ENCODE measurements at regions not wholly inside any gene's neighbourhood (a gene's known extent, or its start where the extent isn't known, plus 50 kb on each side); places are given as distances from the start of the nearest gene placed in this dataset.
A peak's percentile ranks its signal among the peaks of the same experiment; 100 is the strongest.
"Not testable (repeated sequence)": the region's sequence is repeated elsewhere in the genome, so short reads cannot be mapped to it uniquely, and the experiment has no call there.

GRCh38 chr3:18529631-18530030 lies 104.5 kb upstream of the SATB1 start:
- peaks cover 30% of the 10 kb centered on the region for H3K36me3 Mint-ChIP-seq

GRCh38 chr3:18527691-18528090 lies 102.6 kb upstream of the SATB1 start:
- Histone ChIP-seq H3K27ac (ENCODE audit: low read length) (no peak overlapping the region), H3K36me3 (ENCODE audit: control insufficient read depth, insufficient read depth, low read length) (no peaks in the 10 kb centered on the region), H3K4me3 (ENCODE audit: low read length) (no peak overlapping the region), H3K9me3 (ENCODE audit: control insufficient read depth, insufficient read depth, low read length) (peaks cover 5% of the 10 kb centered on the region), H3K4me1 (ENCODE audit: control insufficient read depth, insufficient read depth, low read length) (no peaks in the 10 kb centered on the region), H3K27me3 (ENCODE audit: control insufficient read depth, insufficient read depth, low read length) (no peaks in the 10 kb centered on the region)
- DNase-seq = peak in 1 of 2 donors; percentile 25
- Mint-ChIP-seq H3K4me1 (peaks cover 14 to 18% of the 10 kb centered on the region in 2 donors), H3K27me3 (ENCODE audit: low read depth in 2 of 2) (no peaks in the 10 kb centered on the region), H3K4me3 (peak overlapping the region; percentile 0), H3K27ac (peak overlapping the region; percentile 74 to 75), H3K9me3 (peaks cover 3 to 8% of the 10 kb centered on the region in 2 donors), H3K36me3 (peaks cover 37% of the 10 kb centered on the region)
- ATAC-seq = peak; percentile 81 to 95 (median 87)
- no peak for TF ChIP-seq CTCF (IDR thresholded peaks at IDR 0.05)
- intact Hi-C loops (cut with micrococcal nuclease) = loop anchor here (2.0 kb wide), 1 partner anchor 29 kb away; no protein-coding TSS in a partner anchor

More at GRCh38 chr3:18529631-18530030, 104.5 kb upstream of the SATB1 start:
- DNase-seq (no peak), ATAC-seq (no peak)
- no peak overlapping the region for H3K27ac ChIP-seq (ENCODE audit: low read length)
- no peaks in the 10 kb centered on the region for H3K27me3 ChIP-seq (ENCODE audit: control insufficient read depth, insufficient read depth, low read length)
- Mint-ChIP-seq H3K27me3 (ENCODE audit: low read depth in 2 of 2) (no peaks in the 10 kb centered on the region), H3K27ac (peak overlapping the region in 1 of 2 donors; percentile 74), H3K4me3 (no peak overlapping the region), H3K9me3 (peaks cover 3 to 7% of the 10 kb centered on the region in 2 donors), H3K4me1 (peaks cover 14 to 18% of the 10 kb centered on the region in 2 donors)
- WGBS (ENCODE audit: insufficient coverage) = 100% methylated on average over 1 of the region's 1 CpG
- peaks cover 5% of the 10 kb centered on the region for H3K9me3 ChIP-seq (ENCODE audit: control insufficient read depth, insufficient read depth, low read length)
- intact Hi-C loops (cut with micrococcal nuclease) = no loop called here
- H3K36me3 ChIP-seq (ENCODE audit: control insufficient read depth, insufficient read depth, low read length) = no peaks in the 10 kb centered on the region
- no peak for TF ChIP-seq CTCF (IDR thresholded peaks at IDR 0.05)
- no peaks in the 10 kb centered on the region for H3K4me1 ChIP-seq (ENCODE audit: control insufficient read depth, insufficient read depth, low read length)
- H3K4me3 ChIP-seq (ENCODE audit: low read length) = no peak overlapping the region

- Histone ChIP-seq H3K4me3 (ENCODE audit: low read length) (no peak overlapping the region), H3K4me1 (ENCODE audit: control insufficient read depth, insufficient read depth, low read length) (no peaks in the 10 kb centered on the region), H3K9me3 (ENCODE audit: control insufficient read depth, insufficient read depth, low read length) (peaks cover 5% of the 10 kb centered on the region), H3K27ac (ENCODE audit: low read length) (no peak overlapping the region), H3K36me3 (ENCODE audit: control insufficient read depth, insufficient read depth, low read length) (no peaks in the 10 kb centered on the region), H3K27me3 (ENCODE audit: control insufficient read depth, insufficient read depth, low read length) (no peaks in the 10 kb centered on the region)
- H3K36me3 Mint-ChIP-seq = peaks cover 36% of the 10 kb centered on the region
- peaks cover 14 to 16% of the 10 kb centered on the region in 2 donors for H3K4me1 Mint-ChIP-seq
- intact Hi-C loops (cut with micrococcal nuclease) = loop anchor here (2.0 kb wide), 1 partner anchor 30 kb away; no protein-coding TSS in a partner anchor
- H3K9me3 Mint-ChIP-seq = peaks cover 3 to 8% of the 10 kb centered on the region in 2 donors
- no peak for TF ChIP-seq CTCF (IDR thresholded peaks at IDR 0.05)
- no peak overlapping the region for H3K4me3 Mint-ChIP-seq
- H3K27me3 Mint-ChIP-seq (ENCODE audit: low read depth in 2 of 2) = no peaks in the 10 kb centered on the region
- H3K27ac Mint-ChIP-seq = no peak overlapping the region
- no peak for DNase-seq
- ATAC-seq = no peak
Observed at GRCh38 chr3:18526667-18527066, 101.5 kb upstream of the SATB1 start.

GRCh38 chr3:18516170-18516569 lies 91.0 kb upstream of the SATB1 start:
- H3K27ac ChIP-seq (ENCODE audit: low read length); H3K27me3 Mint-ChIP-seq (ENCODE audit: low read depth in 2 of 2); ATAC-seq; H3K27me3 ChIP-seq (ENCODE audit: control insufficient read depth, insufficient read depth, low read length); H3K27ac Mint-ChIP-seq; DNase-seq; H3K36me3 Mint-ChIP-seq; H3K4me1 ChIP-seq (ENCODE audit: control insufficient read depth, insufficient read depth, low read length); H3K9me3 Mint-ChIP-seq; H3K9me3 ChIP-seq (ENCODE audit: control insufficient read depth, insufficient read depth, low read length); H3K36me3 ChIP-seq (ENCODE audit: control insufficient read depth, insufficient read depth, low read length); H3K4me3 ChIP-seq (ENCODE audit: low read length); intact Hi-C loops (cut with micrococcal nuclease); H3K4me3 Mint-ChIP-seq: not testable (repeated sequence)
- WGBS (ENCODE audit: insufficient coverage) = 97% methylated on average over 15 of the region's 19 CpGs
- peaks cover 10 to 12% of the 10 kb centered on the region in 2 donors for H3K4me1 Mint-ChIP-seq
